OCI-LY7 (cell line): ENCODE measurements at regions not wholly inside any gene's neighbourhood (a gene's known extent, or its start where the extent isn't known, plus 50 kb on each side); places are given as distances from the start of the nearest gene placed in this dataset.

Experiments used
- BruUV-seq: library from RNA; stranded (reverse); fragments of 400-500 nt; replicated peaks from 2 replicates; lab custom pipeline; 2021; lab: Mats Ljungman, UMichigan
- CTCF ChIA-PET: fragments of 300-600 bp; sonication (Branson Sonifier 250); formaldehyde crosslinking; loops from one replicate; lab custom pipeline; 2022; ENCODE audit warnings: antibody characterized with exemption; ENCODE audit not compliant: unreplicated experiment; lab: Charles Lee
- POLR2A ChIA-PET: fragments of 300-600 bp; sonication (Branson Sonifier 250); formaldehyde crosslinking; loops from one replicate; lab custom pipeline; 2022; ENCODE audit warnings: antibody characterized with exemption; lab: Charles Lee
- DNase-seq: peaks from one replicate; pipeline ENCODE4 v3.0.0-alpha.2; 2015; ENCODE audit warnings: low spot score
- H2AFZ ChIP-seq: fragments of 200-600 bp; sonication (generic), shearing (Covaris generic); 2 replicates; pipeline ENCODE4 v1.6.1; 2014; ENCODE audit warnings: mild to moderate bottlenecking, antibody characterized with exemption, low read length, moderate library complexity
- H3K27ac ChIP-seq: fragments of 200-600 bp; sonication (generic); 2 replicates; pipeline ENCODE4 v1.5.1; 2014; ENCODE audit warnings: mixed run types, low read depth, mild to moderate bottlenecking, moderate library complexity, low read length, inconsistent platforms; ENCODE audit not compliant: poor library complexity, severe bottlenecking
- H3K36me3 ChIP-seq: fragments of 200-600 bp; sonication (generic); 2 replicates; pipeline ENCODE4 v1.6.1; 2014; ENCODE audit warnings: mild to moderate bottlenecking, antibody characterized with exemption, low read length, moderate library complexity, mixed read lengths; ENCODE audit not compliant: insufficient read depth
- H3K4me1 ChIP-seq: fragments of 200-600 bp; sonication (generic); 2 replicates; pipeline ENCODE4 v1.5.1; 2014; ENCODE audit warnings: mild to moderate bottlenecking, low read length; ENCODE audit not compliant: insufficient read depth, poor library complexity, severe bottlenecking
- H3K4me2 ChIP-seq: fragments of 200-600 bp; sonication (generic); 2 replicates; pipeline ENCODE4 v1.6.1; 2014; ENCODE audit warnings: mild to moderate bottlenecking, low read length
- H3K4me3 ChIP-seq: fragments of 200-600 bp; sonication (generic); 2 replicates; pipeline ENCODE4 v1.5.1; 2014; ENCODE audit warnings: mild to moderate bottlenecking, low read depth, low read length; ENCODE audit not compliant: poor library complexity, severe bottlenecking
- H3K79me2 ChIP-seq: fragments of 200-600 bp; sonication (generic); 2 replicates; pipeline ENCODE4 v1.6.1; 2016; ENCODE audit warnings: low read depth, mild to moderate bottlenecking, low read length, moderate library complexity, mixed read lengths; ENCODE audit not compliant: insufficient read depth
- H3K9me2 ChIP-seq: fragments of 200-600 bp; sonication (generic); 2 replicates; pipeline ENCODE4 v1.6.1; 2016; ENCODE audit warnings: mild to moderate bottlenecking, low read length, mixed read lengths; ENCODE audit not compliant: insufficient read depth
- H3K9me3 ChIP-seq: fragments of 200-600 bp; sonication (generic); 2 replicates; pipeline ENCODE4 v1.6.1; 2014; ENCODE audit warnings: mild to moderate bottlenecking, mixed run types, low read length, mixed read lengths
- H4K20me1 ChIP-seq: fragments of 200-600 bp; sonication (generic); 2 replicates; pipeline ENCODE4 v1.6.1; 2014; ENCODE audit warnings: mild to moderate bottlenecking, antibody characterized with exemption, low read length, moderate library complexity, mixed read lengths; ENCODE audit not compliant: insufficient read depth
- EZH2phosphoT487 ChIP-seq: fragments of 200-600 bp; sonication (generic); IDR thresholded peaks from 2 replicates; pipeline ENCODE4 v1.6.1; 2018; ENCODE audit warnings: low read depth, borderline replicate concordance, mild to moderate bottlenecking, mixed run types, antibody characterized with exemption, low read length, moderate library complexity, mixed read lengths
- intact Hi-C: fragments of 100-400 bp; cut with micrococcal nuclease; formaldehyde crosslinking; loops from one replicate; pipeline ENCODE4 v1.10.0; 2022; ENCODE audit not compliant: unreplicated experiment
- TF ChIP-seq, protein P1 (sequence below): fragments of 200-600 bp; sonication (generic); conservative IDR thresholded peaks from 2 replicates; pipeline ENCODE4 v1.5.1; 2014; ENCODE audit warnings: mild to moderate bottlenecking, antibody characterized with exemption, low read length, moderate library complexity, mixed read lengths

DNA sequence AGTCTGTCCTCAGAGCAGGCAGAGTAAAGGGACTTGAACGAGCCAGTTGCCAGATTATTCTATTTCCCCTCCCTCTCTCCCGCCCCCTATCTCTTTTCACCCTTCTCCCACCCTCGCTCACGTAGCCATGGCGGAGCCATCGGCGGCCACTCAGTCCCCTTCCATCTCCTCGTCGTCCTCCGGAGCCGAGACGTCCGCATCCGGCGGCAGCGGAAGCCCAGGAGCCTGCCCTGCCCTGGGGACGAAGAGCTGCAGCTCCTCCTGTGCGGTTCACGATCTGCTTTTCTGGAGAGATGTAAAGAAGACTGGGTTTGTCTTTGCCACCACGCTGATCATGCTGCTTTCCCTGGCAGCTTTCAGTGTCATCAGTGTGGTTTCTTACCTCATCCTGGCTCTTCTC, 106.2 kb upstream of the SMAD1 start:
- H3K36me3 ChIP-seq, result no peaks in the 10 kb centered on the region
- ChIA-PET POLR2A (no interaction called here), CTCF (no interaction called here)
- H3K4me2 ChIP-seq, result no peak overlapping the region
- no peak overlapping the region for H3K27ac ChIP-seq
- intact Hi-C loops, result no loop called here
- H2AFZ ChIP-seq, result no peak overlapping the region
- H4K20me1 ChIP-seq, result no peaks in the 10 kb centered on the region
- no peak for TF ChIP-seq EZH2phosphoT487
- TF ChIP-seq, protein P1, sequence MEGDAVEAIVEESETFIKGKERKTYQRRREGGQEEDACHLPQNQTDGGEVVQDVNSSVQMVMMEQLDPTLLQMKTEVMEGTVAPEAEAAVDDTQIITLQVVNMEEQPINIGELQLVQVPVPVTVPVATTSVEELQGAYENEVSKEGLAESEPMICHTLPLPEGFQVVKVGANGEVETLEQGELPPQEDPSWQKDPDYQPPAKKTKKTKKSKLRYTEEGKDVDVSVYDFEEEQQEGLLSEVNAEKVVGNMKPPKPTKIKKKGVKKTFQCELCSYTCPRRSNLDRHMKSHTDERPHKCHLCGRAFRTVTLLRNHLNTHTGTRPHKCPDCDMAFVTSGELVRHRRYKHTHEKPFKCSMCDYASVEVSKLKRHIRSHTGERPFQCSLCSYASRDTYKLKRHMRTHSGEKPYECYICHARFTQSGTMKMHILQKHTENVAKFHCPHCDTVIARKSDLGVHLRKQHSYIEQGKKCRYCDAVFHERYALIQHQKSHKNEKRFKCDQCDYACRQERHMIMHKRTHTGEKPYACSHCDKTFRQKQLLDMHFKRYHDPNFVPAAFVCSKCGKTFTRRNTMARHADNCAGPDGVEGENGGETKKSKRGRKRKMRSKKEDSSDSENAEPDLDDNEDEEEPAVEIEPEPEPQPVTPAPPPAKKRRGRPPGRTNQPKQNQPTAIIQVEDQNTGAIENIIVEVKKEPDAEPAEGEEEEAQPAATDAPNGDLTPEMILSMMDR, result no peak
- H3K4me3 ChIP-seq, result no peak overlapping the region
- H3K4me1 ChIP-seq, result no peaks in the 10 kb centered on the region
- DNase-seq, result no peak
- no peaks in the 10 kb centered on the region for H3K79me2 ChIP-seq
- no peaks in the 10 kb centered on the region for H3K9me2 ChIP-seq
- no peaks in the 10 kb centered on the region for H3K9me3 ChIP-seq
- BruUV-seq, result no TSS peak

DNA sequence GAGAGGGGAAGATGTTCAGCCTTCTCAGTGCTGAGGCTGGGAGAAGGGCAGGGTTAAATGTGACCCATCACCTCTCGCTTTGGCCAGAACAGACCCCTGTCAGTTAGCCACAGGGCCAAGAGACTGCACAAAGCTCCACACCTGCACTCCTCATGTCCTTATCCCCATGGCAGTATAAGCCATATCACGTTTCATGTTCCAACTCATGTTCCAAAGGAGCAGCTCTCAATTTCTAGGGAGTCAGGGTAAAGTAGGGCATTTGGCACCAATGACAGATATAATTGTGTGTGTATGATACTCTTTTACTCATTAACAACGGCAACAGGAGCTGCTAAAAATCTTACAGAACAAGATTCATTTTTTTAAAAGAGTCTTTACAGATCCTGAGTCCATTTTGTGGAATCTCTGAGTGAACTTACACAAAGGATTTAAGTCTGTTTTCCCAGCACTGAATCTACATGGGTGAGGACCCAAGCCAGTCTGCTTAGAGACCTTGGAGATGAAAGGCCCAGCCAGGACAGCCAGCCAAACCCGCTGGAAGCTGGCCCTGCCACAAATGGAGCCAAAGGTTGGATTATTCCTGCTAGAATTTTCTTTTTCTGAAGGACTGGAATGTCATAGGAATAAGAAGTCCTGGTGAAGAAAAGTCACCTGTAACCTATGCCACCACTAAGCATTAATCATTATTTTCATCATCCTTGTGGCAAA, 129.1 kb upstream of the SMAD1 start:
- Histone ChIP-seq H3K79me2 (no peaks in the 10 kb centered on the region), H4K20me1 (no peaks in the 10 kb centered on the region), H3K27ac (no peak overlapping the region), H3K4me3 (no peak overlapping the region), H3K4me1 (no peaks in the 10 kb centered on the region), H3K9me3 (0 out of 2 replicates have a peak, but pooled peaks cover 8% of the 10 kb centered on the region), H3K4me2 (no peak overlapping the region), H3K9me2 (no peaks in the 10 kb centered on the region), H2AFZ (no peak overlapping the region), H3K36me3 (no peaks in the 10 kb centered on the region)
- BruUV-seq, result no TSS peak
- intact Hi-C loops, result no loop called here
- no peak for DNase-seq
- TF ChIP-seq, protein P1, result no peak
- no peak for TF ChIP-seq EZH2phosphoT487
- ChIA-PET POLR2A (no interaction called here), CTCF (no interaction called here)

DNA sequence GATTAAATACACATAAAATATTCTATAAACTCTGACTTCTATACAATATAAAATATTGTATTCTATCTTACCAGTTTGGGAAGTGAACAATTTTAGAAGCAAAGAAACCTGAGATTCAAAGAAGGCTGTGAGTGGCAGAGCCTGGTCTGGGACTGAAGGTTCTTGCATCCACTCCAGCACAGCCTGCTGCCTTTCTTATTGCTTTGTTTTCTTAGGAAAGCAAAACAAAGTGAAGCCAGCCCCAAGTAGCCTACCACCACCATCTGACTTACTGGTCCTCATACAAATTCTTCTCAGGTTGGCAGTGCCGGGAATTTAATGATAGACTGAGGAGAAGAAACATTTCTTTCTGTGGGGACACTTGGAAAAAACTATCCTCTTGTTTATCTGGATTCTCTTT, 129.7 kb upstream of the SMAD1 start:
- H3K9me3 ChIP-seq, result 0 out of 2 replicates have a peak, but pooled peaks cover 8% of the 10 kb centered on the region
- no peak overlapping the region for H2AFZ ChIP-seq
- intact Hi-C loops, result no loop called here
- TF ChIP-seq EZH2phosphoT487, result no peak
- TF ChIP-seq, protein P1, result no peak
- no peaks in the 10 kb centered on the region for H3K36me3 ChIP-seq
- H3K79me2 ChIP-seq, result no peaks in the 10 kb centered on the region
- no peaks in the 10 kb centered on the region for H4K20me1 ChIP-seq
- BruUV-seq, result no TSS peak
- H3K27ac ChIP-seq, result no peak overlapping the region
- no peak overlapping the region for H3K4me3 ChIP-seq
- CTCF ChIA-PET, result no interaction called here
- no peaks in the 10 kb centered on the region for H3K4me1 ChIP-seq
- POLR2A ChIA-PET, result interaction anchor here (0.7 kb wide), 1 partner anchor 192 kb away, joined by 3 read pairs; no protein-coding TSS in a partner anchor
- no peak overlapping the region for H3K4me2 ChIP-seq
- DNase-seq, result no peak
- H3K9me2 ChIP-seq, result no peaks in the 10 kb centered on the region
